ENCODE measurements at regions not wholly inside any gene's neighbourhood (a gene's known extent, or its start where the extent isn't known, plus 50 kb on each side); places are given as distances from the start of the nearest gene placed in this dataset.

- no peak for DNase-seq
Measured at GRCh38 chr14:42248131-42248530, 641.5 kb downstream of the LRFN5 start.

- no peak for DNase-seq
Measured at GRCh38 chr14:42241101-42241500, 634.4 kb downstream of the LRFN5 start.

DNA sequence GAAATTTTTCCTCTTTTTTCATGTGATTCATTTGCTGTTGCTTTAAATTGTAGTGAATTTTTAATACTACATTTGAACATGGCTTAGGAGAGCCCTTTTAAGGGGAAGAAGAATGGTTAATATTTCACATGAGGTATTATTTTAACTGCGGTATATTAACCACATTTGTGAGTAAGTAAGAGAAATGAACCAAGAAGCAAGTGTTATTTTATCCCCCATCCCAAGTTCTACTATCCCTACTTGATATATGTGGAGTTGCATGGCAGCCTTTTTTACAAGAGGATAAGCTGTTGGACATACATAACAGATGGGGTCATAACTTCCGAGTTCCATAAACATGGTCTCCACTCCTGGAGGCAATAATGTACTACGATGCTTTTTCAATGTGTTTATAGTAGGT, 623.3 kb downstream of the LRFN5 start:
- DNase-seq, result no peak

DNA sequence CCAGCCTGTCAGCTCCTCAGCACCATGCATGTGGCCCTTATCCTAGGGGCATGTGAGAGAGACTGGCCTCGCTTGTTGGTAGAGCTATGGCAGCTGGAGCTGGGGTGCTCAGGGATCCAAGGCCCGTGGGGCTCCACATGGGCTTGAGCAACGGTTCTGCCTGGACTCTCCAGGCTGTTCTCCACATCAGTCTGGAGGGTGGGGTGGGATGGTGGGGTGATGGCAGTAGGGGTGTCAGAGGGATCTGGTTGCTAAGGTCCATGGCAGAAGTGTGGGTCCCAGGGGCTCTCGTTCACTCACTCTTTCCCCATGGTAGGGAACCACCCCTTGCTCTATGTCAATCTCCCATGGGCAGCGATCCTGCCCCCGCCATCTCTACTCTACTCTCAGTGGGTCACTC, 622.6 kb downstream of the LRFN5 start:
- DNase-seq, result no peak

- DNase-seq, result no peak
Measured at GRCh38 chr14:42228611-42229010, 621.9 kb downstream of the LRFN5 start.

GRCh38 chr14:42224053-42224888, 617.6 kb downstream of the LRFN5 start:
- no peak for DNase-seq

- no peak for DNase-seq
Measured at GRCh38 chr14:42222924-42223471, 616.3 kb downstream of the LRFN5 start.

DNA sequence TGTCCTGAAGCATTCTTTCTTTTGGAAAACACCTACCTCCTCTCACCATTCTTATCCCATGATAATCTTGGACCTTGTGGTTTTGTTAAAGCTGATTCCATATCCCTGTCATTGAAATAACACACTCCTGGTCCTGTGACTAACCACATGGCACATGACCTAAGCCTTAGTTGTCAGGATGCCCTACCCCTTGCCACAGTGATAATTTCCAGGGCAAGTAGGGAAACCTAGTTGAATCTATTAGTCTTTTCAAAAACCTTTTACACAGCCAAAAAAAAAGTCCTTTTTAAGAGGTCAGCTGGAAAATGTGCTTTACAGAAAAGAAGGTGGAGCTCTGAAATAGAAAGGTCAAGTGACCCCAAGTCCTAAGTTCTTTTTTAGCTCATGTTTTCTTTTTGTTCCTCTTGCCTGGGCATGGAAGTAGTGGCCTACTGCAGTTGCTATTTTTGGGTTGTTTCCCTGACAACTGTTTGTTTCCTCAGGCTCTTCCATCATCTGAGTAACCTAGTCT, 608.4 kb downstream of the LRFN5 start:
- no peak for DNase-seq

DNA sequence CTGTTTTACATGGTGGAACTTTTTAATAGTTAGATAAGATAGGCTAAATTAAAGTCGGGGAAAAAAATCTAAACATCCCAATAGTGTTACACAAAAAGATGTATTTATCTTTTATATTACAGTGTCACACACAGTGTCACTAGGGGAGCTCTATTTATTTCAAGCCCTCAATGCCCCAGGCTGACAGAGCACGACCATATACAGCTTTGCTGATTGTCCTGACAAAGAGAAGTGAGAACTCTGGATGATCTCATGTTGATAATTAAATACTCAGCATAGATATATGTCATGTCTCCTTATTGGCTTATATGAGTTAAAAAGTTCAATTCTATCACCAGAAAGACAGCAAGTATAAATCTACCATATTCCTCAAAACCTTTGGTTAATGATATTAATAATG, 594.3 kb downstream of the LRFN5 start:
- no peak for DNase-seq

DNA sequence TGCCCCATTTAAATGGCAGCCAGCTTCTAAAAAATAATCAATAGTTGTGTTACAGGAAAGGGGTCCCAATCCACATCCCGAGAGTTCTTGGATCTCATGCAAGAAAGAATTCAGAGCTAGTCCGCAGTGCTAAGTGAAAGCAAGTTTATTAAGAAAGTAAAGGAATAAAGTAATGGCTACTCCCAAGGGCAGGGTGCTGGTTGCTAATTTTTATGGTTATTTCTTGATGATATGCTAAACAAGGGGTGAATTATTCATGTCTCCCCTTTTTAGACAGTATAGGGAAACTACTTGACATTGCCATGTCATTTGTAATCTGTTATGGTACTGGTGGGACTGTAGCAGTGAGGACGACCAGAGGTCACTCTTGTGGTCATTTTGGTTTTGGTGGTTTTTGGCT, 591.3 kb downstream of the LRFN5 start:
- no peak for DNase-seq

GRCh38 chr14:42192738-42193653, 586.3 kb downstream of the LRFN5 start:
- no peak for DNase-seq

DNA sequence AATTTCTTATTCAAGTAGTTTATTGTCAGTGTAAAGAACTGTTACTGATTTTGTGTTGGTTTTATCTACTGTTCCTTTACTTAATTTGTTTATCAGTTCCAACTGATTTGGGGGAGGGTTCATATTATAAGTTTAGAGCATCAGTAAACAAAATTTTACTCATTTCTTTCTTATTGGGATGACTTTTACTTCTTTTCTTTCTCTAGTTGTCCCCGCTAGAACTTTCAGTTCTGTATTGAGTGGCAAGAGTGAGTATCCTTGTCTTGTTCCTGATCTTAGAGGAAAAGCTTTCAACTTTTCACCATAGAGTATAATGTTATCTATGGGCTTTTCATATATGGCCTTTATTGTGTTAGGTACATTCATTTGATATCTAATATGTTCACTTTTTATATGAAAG, 584.1 kb downstream of the LRFN5 start:
- no peak for DNase-seq

- DNase-seq, result no peak
Measured at GRCh38 chr14:42187846-42188245, 581.2 kb downstream of the LRFN5 start.

DNA sequence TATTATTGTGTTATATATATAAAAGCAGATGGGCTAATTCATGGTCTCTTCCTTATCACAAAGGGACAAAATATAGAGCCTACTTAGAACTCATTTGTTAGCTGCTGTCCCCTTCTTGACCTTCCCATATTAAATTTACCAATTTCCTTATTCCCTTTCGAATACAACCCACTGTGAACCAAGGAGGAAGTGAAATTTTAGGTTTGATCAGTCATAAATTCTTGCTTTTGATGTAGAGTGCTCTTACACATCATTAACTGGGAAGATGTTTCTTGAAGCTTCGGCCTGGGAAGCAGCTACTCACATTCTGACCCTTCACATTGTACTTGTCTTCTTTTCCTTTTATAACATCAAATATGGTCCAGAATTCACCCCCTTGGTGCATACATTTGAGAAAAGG, 579.0 kb downstream of the LRFN5 start:
- no peak for DNase-seq

GRCh38 chr14:42174357-42174756, 567.7 kb downstream of the LRFN5 start:
- DNase-seq, result no peak

DNA sequence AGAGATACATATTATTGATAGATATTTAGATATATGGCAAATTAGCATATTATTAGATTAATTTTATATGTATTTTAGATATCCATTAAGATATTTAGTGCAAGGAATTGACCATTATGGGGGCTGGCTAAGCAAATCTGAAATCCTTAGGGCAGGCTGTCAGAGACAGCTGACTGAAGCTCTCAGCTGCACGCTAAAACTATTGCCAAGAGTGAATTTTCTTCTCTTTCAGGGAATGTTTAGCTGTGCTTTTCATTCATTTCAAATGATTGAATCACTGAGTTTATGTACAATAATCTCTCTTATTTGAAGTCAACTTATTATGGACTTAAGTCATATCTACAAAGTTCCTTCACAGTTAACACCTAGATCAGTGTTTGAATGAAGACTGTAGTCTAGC, 566.5 kb downstream of the LRFN5 start:
- no peak for DNase-seq

DNA sequence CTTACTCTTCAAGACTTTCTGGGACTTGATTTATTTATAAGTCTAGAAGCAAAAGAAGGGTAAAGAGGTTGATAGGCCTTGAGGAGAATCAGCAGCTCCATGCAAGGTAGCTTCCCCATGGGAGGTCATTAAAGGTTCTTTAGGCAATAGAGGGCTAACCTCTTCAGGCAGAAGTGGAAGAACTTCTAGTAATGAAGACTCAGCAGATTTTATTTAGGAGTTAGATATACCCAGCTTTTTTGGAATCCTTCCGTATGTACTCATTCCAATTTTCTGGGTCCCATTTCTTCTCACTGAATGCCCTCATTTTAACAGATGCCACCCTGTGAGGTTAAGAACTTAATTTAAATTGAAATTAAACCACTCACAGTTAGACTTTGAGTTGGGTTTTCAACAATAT, 565.6 kb downstream of the LRFN5 start:
- no peak for DNase-seq

DNA sequence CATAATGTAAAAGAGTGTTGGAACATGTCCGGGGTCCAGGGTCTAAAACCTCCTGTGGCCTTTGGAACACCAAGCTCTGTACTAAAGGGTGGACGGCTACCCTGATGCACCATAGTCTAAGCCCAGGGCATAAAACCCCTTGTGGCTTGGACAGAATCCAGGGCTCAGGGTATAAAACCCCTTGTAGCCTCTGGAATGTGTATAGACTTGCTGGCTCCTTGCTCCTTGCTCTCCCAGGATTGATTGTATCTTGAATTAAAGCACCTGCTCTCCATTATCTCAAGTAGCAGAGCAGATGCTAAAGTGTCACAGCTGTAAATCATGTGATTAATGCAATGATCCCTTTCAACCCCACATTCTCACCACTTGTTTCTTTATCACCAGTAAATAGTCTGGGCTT, 556.5 kb downstream of the LRFN5 start:
- DNase-seq, result no peak

DNA sequence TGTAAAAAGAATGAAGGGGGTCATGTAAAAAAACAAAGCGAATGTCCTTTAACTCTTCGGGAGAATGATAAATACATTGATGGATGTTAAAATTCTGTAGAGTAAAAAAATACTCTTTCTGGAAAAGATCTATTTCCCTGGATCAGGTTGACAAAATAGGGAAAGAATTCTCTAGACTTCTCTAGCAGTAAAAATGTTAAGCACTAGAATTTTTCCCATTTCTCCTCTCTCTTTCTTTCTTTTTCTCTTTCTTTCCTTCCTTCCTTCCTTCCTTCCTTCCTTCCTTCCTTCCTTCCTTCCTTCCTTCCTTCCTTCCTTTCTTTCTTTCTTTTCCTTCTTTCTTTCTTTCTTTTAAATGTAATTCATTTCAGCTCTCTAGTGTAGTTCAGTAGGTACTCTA, 552.5 kb downstream of the LRFN5 start:
- no peak for DNase-seq

GRCh38 chr14:42149609-42150261, 543.1 kb downstream of the LRFN5 start:
- no peak for DNase-seq

- DNase-seq, result no peak
Measured at GRCh38 chr14:42145766-42146165, 539.1 kb downstream of the LRFN5 start.

DNA sequence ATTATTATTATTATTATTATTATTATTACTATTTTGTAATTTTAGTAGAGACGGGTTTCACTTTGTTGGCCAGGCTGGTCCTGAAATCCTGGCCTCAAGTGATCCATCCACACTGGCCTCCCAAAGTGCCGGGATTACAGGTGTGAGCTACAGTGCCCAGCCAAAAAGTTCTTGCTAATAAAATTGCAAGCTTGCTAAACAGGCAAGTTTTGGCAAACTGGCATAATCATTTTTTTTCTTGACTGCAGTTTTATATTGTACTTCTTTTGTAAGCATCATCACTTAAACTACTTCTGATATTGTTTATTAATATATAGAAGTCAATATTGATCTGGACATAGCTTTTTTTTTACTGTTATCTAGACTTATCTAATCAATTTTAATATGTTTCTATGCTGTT, 536.4 kb downstream of the LRFN5 start:
- DNase-seq, result no peak

DNA sequence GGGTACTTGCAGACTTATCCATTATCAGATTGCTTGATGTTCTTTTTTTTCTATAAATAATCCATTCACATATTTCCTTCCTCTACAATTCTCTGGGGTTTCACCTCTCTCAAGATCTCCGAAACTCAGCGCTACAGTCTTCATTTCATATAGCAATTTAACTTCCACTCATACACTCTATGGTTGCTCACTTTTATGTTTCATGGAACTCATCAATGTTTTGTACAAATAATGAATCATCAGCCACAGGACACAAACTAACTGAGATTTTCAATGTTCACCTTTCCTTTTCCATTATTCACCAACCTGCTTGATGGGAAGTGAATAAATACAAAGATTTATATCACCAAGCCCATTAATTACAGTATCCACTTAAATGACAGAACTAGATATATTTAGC, 534.7 kb downstream of the LRFN5 start:
- no peak for DNase-seq

Measured in CD4-positive, alpha-beta T cell treated with Interferon gamma for 1 hour (primary cell).